ENCODE measurements at regions not wholly inside any gene's neighbourhood (a gene's known extent, or its start where the extent isn't known, plus 50 kb on each side); places are given as distances from the start of the nearest gene placed in this dataset.

DNA sequence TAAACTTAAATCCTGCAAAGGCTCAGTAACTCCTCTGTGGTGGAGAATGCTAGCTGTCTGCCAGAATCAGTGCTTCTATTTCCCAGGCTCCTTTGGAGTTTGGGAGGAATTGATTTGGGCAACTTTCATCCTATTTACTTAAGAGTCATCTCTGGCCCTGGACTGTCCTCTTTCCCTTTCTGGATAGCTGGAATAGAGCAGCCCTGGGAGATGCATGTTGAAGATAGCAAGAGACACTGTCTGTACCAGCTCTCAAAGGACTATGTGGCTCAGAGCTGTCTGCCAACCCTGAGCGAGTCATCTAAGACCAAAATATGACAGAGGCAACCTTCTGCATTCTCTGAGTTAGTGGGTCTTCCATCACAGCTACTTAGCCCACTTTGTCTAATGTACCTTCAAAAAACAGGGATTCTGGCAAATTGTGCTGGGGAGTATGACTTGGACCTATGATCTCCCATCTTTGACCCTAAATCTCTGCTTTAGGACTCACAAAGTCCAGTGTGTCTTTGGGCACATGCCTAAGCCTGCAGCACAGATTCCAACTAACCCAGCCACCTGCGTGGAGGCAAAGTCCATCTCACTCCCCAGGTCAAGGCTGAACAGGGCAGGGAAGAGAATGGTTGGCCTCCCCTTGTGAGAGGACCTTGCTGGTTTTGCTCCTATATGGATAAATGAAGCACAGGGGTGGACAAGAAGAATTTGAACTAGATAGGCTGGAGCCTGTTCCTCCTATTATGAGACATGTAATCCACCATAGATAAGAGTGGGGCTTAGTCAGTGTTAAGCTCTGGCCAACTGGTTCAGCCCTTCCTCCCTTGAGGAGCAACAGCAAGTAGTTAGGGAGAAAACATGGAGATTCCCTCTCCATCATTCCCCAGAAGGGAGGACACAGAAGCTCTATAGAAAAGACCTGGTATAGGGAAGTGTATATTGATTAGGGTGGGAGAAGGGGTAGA, 99.1 kb upstream of the PELI1 start:
- Histone ChIP-seq H3K9ac (ENCODE audit: control insufficient read depth, extremely low read depth, insufficient read depth, low read length) (peak overlapping the region; percentile 51), H4K20me1 (ENCODE audit: control insufficient read depth, extremely low read depth, insufficient read depth, low read length) (no peaks in the 10 kb centered on the region), H3K79me2 (ENCODE audit: control insufficient read depth, insufficient read depth, low read length) (no peaks in the 10 kb centered on the region), H3K9me3 (ENCODE audit: control insufficient read depth, low read depth, low read length) (no peaks in the 10 kb centered on the region), H3K4me3 (ENCODE audit: control insufficient read depth in 2 of 3, extremely low read depth in 1 of 3, insufficient read depth in 2 of 3, low read depth in 1 of 3, low read length in 3 of 3) (no peak overlapping the region), H3K27ac (ENCODE audit: control insufficient read depth, insufficient read depth, low read length) (peak overlapping the region; percentile 84), H3K27me3 (ENCODE audit: control insufficient read depth, extremely low read depth, insufficient read depth, low read length) (no peaks in the 10 kb centered on the region), H3K9me1 (ENCODE audit: control insufficient read depth, extremely low read depth, insufficient read depth, low read length) (no peaks in the 10 kb centered on the region), H2AFZ (ENCODE audit: control insufficient read depth, low read length) (peak overlapping the region; percentile 12), H3K4me2 (ENCODE audit: control insufficient read depth, extremely low read depth, insufficient read depth, low read depth, low read length) (peak overlapping the region; percentile 57), H3K36me3 (ENCODE audit: control insufficient read depth in 2 of 2, extremely low read depth in 1 of 2, insufficient read depth in 2 of 2, low read length in 2 of 2) (no peaks in the 10 kb centered on the region), H3K4me1 (ENCODE audit: control insufficient read depth, extremely low read depth, insufficient read depth, low read length) (peaks cover 21% of the 10 kb centered on the region)
- dilution Hi-C loops (cut with MboI; ENCODE audit: extremely low pct_ligation_motif_present, low sequenced_read_pairs): no loop called here
- peak; percentile 87 for FAIRE-seq
- no peak for DNase-seq (ENCODE audit: low read depth, low spot score)
- TF ChIP-seq CTCF (optimal IDR thresholded peaks at IDR 0.05 in 1 of 3, IDR thresholded peaks at IDR 0.05 in 1 of 3, conservative IDR thresholded peaks at IDR 0.05 in 1 of 3; ENCODE audit: extremely low read depth in 1 of 3, insufficient read depth in 2 of 3, low read length in 3 of 3): no peak
- TF ChIP-seq EZH2 (IDR thresholded peaks at IDR 0.05; ENCODE audit: low read length): no peak

DNA sequence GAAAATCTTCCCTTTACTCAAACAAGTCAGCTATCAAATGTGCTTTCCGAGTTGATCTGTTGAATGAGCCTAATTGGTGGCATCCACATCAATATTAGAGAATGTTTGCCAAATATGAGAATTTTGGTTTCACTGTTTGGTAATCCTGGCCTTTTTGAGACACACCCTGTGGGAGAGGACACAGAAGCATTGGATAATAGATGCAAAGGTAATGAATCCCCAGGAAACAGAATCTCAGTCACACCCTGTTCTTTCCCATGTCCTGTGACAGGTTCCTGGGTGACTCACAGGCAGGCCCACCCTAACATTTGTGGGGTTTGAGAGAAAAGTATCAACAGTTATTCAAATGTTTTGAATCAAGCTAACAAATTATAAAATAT, 99.8 kb upstream of the PELI1 start:
- H3K4me3 ChIP-seq (ENCODE audit: control insufficient read depth in 2 of 3, extremely low read depth in 1 of 3, insufficient read depth in 2 of 3, low read depth in 1 of 3, low read length in 3 of 3): no peak overlapping the region
- H3K4me1 ChIP-seq (ENCODE audit: control insufficient read depth, extremely low read depth, insufficient read depth, low read length): peaks cover 21% of the 10 kb centered on the region
- no peaks in the 10 kb centered on the region for H3K36me3 ChIP-seq (ENCODE audit: control insufficient read depth in 2 of 2, extremely low read depth in 1 of 2, insufficient read depth in 2 of 2, low read length in 2 of 2)
- H2AFZ ChIP-seq (ENCODE audit: control insufficient read depth, low read length): no peak overlapping the region
- peak overlapping the region; percentile 57 for H3K4me2 ChIP-seq (ENCODE audit: control insufficient read depth, extremely low read depth, insufficient read depth, low read depth, low read length)
- peak overlapping the region; percentile 84 for H3K27ac ChIP-seq (ENCODE audit: control insufficient read depth, insufficient read depth, low read length)
- DNase-seq (ENCODE audit: low read depth, low spot score): no peak
- H3K9ac ChIP-seq (ENCODE audit: control insufficient read depth, extremely low read depth, insufficient read depth, low read length): peak overlapping the region; percentile 51
- dilution Hi-C loops (cut with MboI; ENCODE audit: extremely low pct_ligation_motif_present, low sequenced_read_pairs): no loop called here
- H3K9me3 ChIP-seq (ENCODE audit: control insufficient read depth, low read depth, low read length): no peaks in the 10 kb centered on the region
- no peaks in the 10 kb centered on the region for H3K27me3 ChIP-seq (ENCODE audit: control insufficient read depth, extremely low read depth, insufficient read depth, low read length)
- H3K9me1 ChIP-seq (ENCODE audit: control insufficient read depth, extremely low read depth, insufficient read depth, low read length): no peaks in the 10 kb centered on the region
- FAIRE-seq: no peak
- no peaks in the 10 kb centered on the region for H4K20me1 ChIP-seq (ENCODE audit: control insufficient read depth, extremely low read depth, insufficient read depth, low read length)
- TF ChIP-seq CTCF (optimal IDR thresholded peaks at IDR 0.05 in 1 of 3, IDR thresholded peaks at IDR 0.05 in 1 of 3, conservative IDR thresholded peaks at IDR 0.05 in 1 of 3; ENCODE audit: extremely low read depth in 1 of 3, insufficient read depth in 2 of 3, low read length in 3 of 3): no peak
- TF ChIP-seq EZH2 (IDR thresholded peaks at IDR 0.05; ENCODE audit: low read length): no peak
- no peaks in the 10 kb centered on the region for H3K79me2 ChIP-seq (ENCODE audit: control insufficient read depth, insufficient read depth, low read length)
